IMR-90 (cell line): ENCODE measurements at regions not wholly inside any gene's neighbourhood (a gene's known extent, or its start where the extent isn't known, plus 50 kb on each side); places are given as distances from the start of the nearest gene placed in this dataset.

Experiments used
- ATAC-seq: fragments of 200-7000 bp; cut with Tn5 transposase; 2 replicates; pipeline ENCODE4 v1.9.1; 2020; ENCODE audit warnings: low read depth, mild to moderate bottlenecking, moderate library complexity
- BruUV-seq: library from RNA; stranded (reverse); fragments of 400-500 nt; replicated peaks from 2 replicates; lab custom pipeline; 2021; lab: Mats Ljungman, UMichigan
- CTCF ChIA-PET: fragments of 300-600 bp; formaldehyde crosslinking; extraction: SDS; loops from one replicate; lab custom pipeline; 2021; ENCODE audit warnings: antibody characterized with exemption; lab: Yijun Ruan, JAX
- POLR2A ChIA-PET: fragments of 300-600 bp; sonication (Branson Sonifier 250); formaldehyde crosslinking; loops from one replicate; lab custom pipeline; 2022; ENCODE audit warnings: antibody characterized with exemption; ENCODE audit not compliant: unreplicated experiment; lab: Charles Lee
- DNase-seq: peaks from one replicate; pipeline ENCODE4 v3.0.0; 2013
- H2AFZ ChIP-seq: replicated peaks from 2 replicates; pipeline ENCODE3; 2013; ENCODE audit warnings: low read length, mild to moderate bottlenecking; ENCODE audit not compliant: poor library complexity
- H2AK5ac ChIP-seq: 2 replicates; pipeline ENCODE4 v1.6.1; 2013; ENCODE audit warnings: low read depth, low read length, inconsistent platforms
- H2AK9ac ChIP-seq: replicated peaks from 2 replicates; pipeline ENCODE3; 2013; ENCODE audit warnings: mild to moderate bottlenecking, low read depth, low read length, moderate library complexity; ENCODE audit not compliant: poor library complexity
- H2BK120ac ChIP-seq: 2 replicates; pipeline ENCODE4 v1.6.1; 2013; ENCODE audit warnings: low read depth, low read length, inconsistent platforms
- H2BK15ac ChIP-seq: 3 replicates; pipeline ENCODE4 v1.6.1; 2013; ENCODE audit warnings: low read depth, low read length, inconsistent platforms
- H2BK20ac ChIP-seq: 2 replicates; pipeline ENCODE4 v1.6.1; 2013; ENCODE audit warnings: low read depth, mild to moderate bottlenecking, inconsistent platforms, low read length, moderate library complexity
- H2BK5ac ChIP-seq: 2 replicates; pipeline ENCODE4 v1.6.1; 2013; ENCODE audit warnings: mild to moderate bottlenecking, low read depth, low read length, inconsistent platforms; ENCODE audit not compliant: poor library complexity, severe bottlenecking
- H3K14ac ChIP-seq: replicated peaks from 2 replicates; pipeline ENCODE4 v1.6.1; 2013; ENCODE audit warnings: low read depth, low read length, inconsistent platforms
- H3K18ac ChIP-seq: 2 replicates; pipeline ENCODE4 v1.6.1; 2013; ENCODE audit warnings: low read depth, low read length, control low read depth
- H3K23ac ChIP-seq: 2 replicates; pipeline ENCODE4 v1.6.1; 2013; ENCODE audit warnings: low read depth, low read length, inconsistent platforms
- H3K27ac ChIP-seq: 2 replicates; pipeline ENCODE4 v1.5.1; 2013; ENCODE audit warnings: mild to moderate bottlenecking, control low read depth, low read length; ENCODE audit not compliant: insufficient read depth
- H3K27me3 ChIP-seq: 2 replicates; pipeline ENCODE4 v1.6.1; 2013; ENCODE audit warnings: low read length; ENCODE audit not compliant: control insufficient read depth, insufficient read depth
- H3K36me3 ChIP-seq: 2 replicates; pipeline ENCODE4 v1.6.1; 2013; ENCODE audit warnings: low read length, mixed read lengths; ENCODE audit not compliant: control insufficient read depth, insufficient read depth
- H3K4ac ChIP-seq: 2 replicates; pipeline ENCODE4 v1.6.1; 2013; ENCODE audit warnings: low read depth, low read length, inconsistent platforms
- H3K4me1 ChIP-seq: 2 replicates; pipeline ENCODE4 v1.6.1; 2013; ENCODE audit warnings: low read length, mixed read lengths; ENCODE audit not compliant: control insufficient read depth, insufficient read depth
- H3K4me2 ChIP-seq: 2 replicates; pipeline ENCODE4 v1.6.1; 2013; ENCODE audit warnings: low read depth, mild to moderate bottlenecking, control low read depth, low read length, moderate library complexity
- H3K4me3 ChIP-seq: 2 replicates; pipeline ENCODE4 v1.5.1; 2013; ENCODE audit warnings: low read depth, mild to moderate bottlenecking, control low read depth, low read length, moderate library complexity; ENCODE audit not compliant: insufficient read depth
- H3K56ac ChIP-seq: 2 replicates; pipeline ENCODE4 v1.6.1; 2013; ENCODE audit warnings: low read length, inconsistent platforms; ENCODE audit not compliant: insufficient read depth; ENCODE audit errors: extremely low read depth
- H3K79me1 ChIP-seq, 2 experiments: 2 replicates each; pipeline ENCODE4 v1.6.1; 2013; ENCODE audit warnings: low read length in 2 of 2, inconsistent platforms in 1 of 2, low read depth in 1 of 2
- H3K9ac ChIP-seq: 2 replicates; pipeline ENCODE4 v1.6.1; 2013; ENCODE audit warnings: low read depth, low read length, control low read depth
- H3K9me1 ChIP-seq: 2 replicates; pipeline ENCODE4 v1.6.1; 2013; ENCODE audit warnings: low read length, inconsistent platforms; ENCODE audit not compliant: insufficient read depth
- H3K9me3 ChIP-seq: 2 replicates; pipeline ENCODE4 v1.6.1; 2013; ENCODE audit warnings: low read length; ENCODE audit not compliant: control insufficient read depth, insufficient read depth
- H4K20me1 ChIP-seq: 2 replicates; pipeline ENCODE4 v1.6.1; 2013; ENCODE audit warnings: low read length, inconsistent platforms; ENCODE audit not compliant: insufficient read depth
- H4K5ac ChIP-seq: 2 replicates; pipeline ENCODE4 v1.6.1; 2013; ENCODE audit warnings: mild to moderate bottlenecking, low read depth, low read length, control low read depth
- H4K8ac ChIP-seq, 2 experiments: 2 replicates each; pipeline ENCODE4 v1.6.1; 2013; ENCODE audit warnings: low read depth in 2 of 2, low read length in 2 of 2, control low read depth in 1 of 2, inconsistent platforms in 1 of 2
- H4K91ac ChIP-seq: 2 replicates; pipeline ENCODE4 v1.6.1; 2013; ENCODE audit warnings: low read depth, low read length, inconsistent platforms; ENCODE audit not compliant: insufficient read depth
- BHLHE40 ChIP-seq: fragments of 150-350 bp; IDR thresholded peaks from 2 replicates; pipeline ENCODE4 v1.6.1; 2016; ENCODE audit warnings: mild to moderate bottlenecking, low read depth, low read length
- CHD1 ChIP-seq: IDR thresholded peaks from 2 replicates; pipeline ENCODE4 v1.6.1; 2012; ENCODE audit warnings: low read depth, low read length, improper control_type of control experiment
- MXI1 ChIP-seq: IDR thresholded peaks from 2 replicates; pipeline ENCODE4 v1.6.1; 2012; ENCODE audit warnings: low read depth, mild to moderate bottlenecking, low read length, moderate library complexity, borderline replicate concordance
- POLR2A ChIP-seq: IDR thresholded peaks from 2 replicates; pipeline ENCODE4 v1.6.1; 2012; ENCODE audit warnings: mild to moderate bottlenecking, low read depth, low read length
- RAD21 ChIP-seq: IDR thresholded peaks from 2 replicates; pipeline ENCODE4 v1.6.1; 2012; ENCODE audit warnings: low read length, improper control_type of control experiment
- RCOR1 ChIP-seq: IDR thresholded peaks from 2 replicates; pipeline ENCODE4 v1.6.1; 2012; ENCODE audit warnings: mild to moderate bottlenecking, low read length, improper control_type of control experiment; ENCODE audit not compliant: insufficient replicate concordance
- USF2 ChIP-seq: fragments of 150-350 bp; IDR thresholded peaks from 2 replicates; pipeline ENCODE4 v1.6.1; 2017; ENCODE audit warnings: mild to moderate bottlenecking, antibody characterized with exemption, low read length, low read depth
- WGBS, 2 experiments: methylation state at CpG; one replicate each; pipeline versions ENCODE4 v1.1.5 to v1.1.7; 2013; ENCODE audit warnings: missing lambda C conversion rate in 2 of 2; ENCODE audit not compliant: insufficient read length in 1 of 2; ENCODE audit errors: extremely low coverage in 2 of 2; 5-methylcytosine and 5-hydroxymethylcytosine counted together
- dilution Hi-C: fragments of 300-500 bp; cut with HindIII; formaldehyde crosslinking; loops from one replicate; pipeline ENCODE4 v1.14.3; 2018; ENCODE audit warnings: low sequenced_read_pairs; ENCODE audit not compliant: unreplicated experiment
- in situ Hi-C: fragments of 300-500 bp; cut with MboI; formaldehyde crosslinking; loops from 3 replicates; pipeline ENCODE4 v1.14.3; 2019; ENCODE audit warnings: low sequenced_read_pairs, inconsistent platforms, mixed read lengths
- intact Hi-C: fragments of 100-400 bp; cut with micrococcal nuclease; formaldehyde crosslinking; loops from 2 replicates; pipeline ENCODE4 v1.10.0; 2022

GRCh38 chr2:136439064-136439676 is 321.2 kb upstream of the CXCR4 start:
- ATAC-seq, result no peak
- Histone ChIP-seq H2AK9ac (no peak overlapping the region), H3K79me1 (no peaks in the 10 kb centered on the region), H3K4ac (no peak overlapping the region), H2BK120ac (no peak overlapping the region), H3K56ac (no peak overlapping the region), H3K36me3 (no peaks in the 10 kb centered on the region), H3K4me2 (no peak overlapping the region), H3K9me3 (no peaks in the 10 kb centered on the region; the same call in 1 of the 2 replicates), H2BK15ac (no peak overlapping the region), H2AFZ (no peak overlapping the region), H4K20me1 (no peaks in the 10 kb centered on the region), H3K9me1 (no peaks in the 10 kb centered on the region), H4K91ac (no peak overlapping the region), H2BK5ac (no peak overlapping the region), H3K27me3 (no peaks in the 10 kb centered on the region), H3K4me3 (no peak overlapping the region), H2AK5ac (no peak overlapping the region), H4K8ac (no peak overlapping the region), H3K9ac (no peak overlapping the region), H3K27ac (no peak overlapping the region), H4K5ac (no peak overlapping the region), H2BK20ac (no peak overlapping the region), H3K14ac (no peak overlapping the region), H3K23ac (no peak overlapping the region), H3K4me1 (no peaks in the 10 kb centered on the region), H3K18ac (no peak overlapping the region)
- DNase-seq, result no peak
- intact Hi-C loops, result no loop called here
- TF ChIP-seq CHD1, result no peak
- TF ChIP-seq RAD21, result no peak
- TF ChIP-seq BHLHE40, result no peak
- TF ChIP-seq RCOR1, result no peak
- TF ChIP-seq MXI1, result no peak
- TF ChIP-seq USF2, result no peak
- no peak for TF ChIP-seq POLR2A
- dilution Hi-C loops, result no loop called here
- BruUV-seq, result no TSS peak
- ChIA-PET CTCF (no interaction called here), POLR2A (no interaction called here)
- in situ Hi-C loops, result no loop called here
- 20% methylated on average over 2 of the region's 5 CpGs; no CpG with 5 or more reads in 1 of the 2 experiments for WGBS, 2 experiments
